22Rv1 (cell line): ENCODE measurements at regions not wholly inside any gene's neighbourhood (a gene's known extent, or its start where the extent isn't known, plus 50 kb on each side); places are given as distances from the start of the nearest gene placed in this dataset.

Experiments
- H3K27ac ChIP-seq: fragments of 450-650 bp; 2 replicates; pipeline ENCODE4 v1.5.1; 2017
- ZFX ChIP-seq: fragments of 450-650 bp; IDR thresholded peaks from 2 replicates; pipeline ENCODE4 v1.6.1; 2017; ENCODE audit warnings: antibody characterized with exemption, borderline replicate concordance
- TF ChIP-seq, protein P1 (sequence below): fragments of 450-650 bp; IDR thresholded peaks from 2 replicates; pipeline ENCODE4 v1.5.1; 2017; ENCODE audit warnings: mild to moderate bottlenecking

DNA sequence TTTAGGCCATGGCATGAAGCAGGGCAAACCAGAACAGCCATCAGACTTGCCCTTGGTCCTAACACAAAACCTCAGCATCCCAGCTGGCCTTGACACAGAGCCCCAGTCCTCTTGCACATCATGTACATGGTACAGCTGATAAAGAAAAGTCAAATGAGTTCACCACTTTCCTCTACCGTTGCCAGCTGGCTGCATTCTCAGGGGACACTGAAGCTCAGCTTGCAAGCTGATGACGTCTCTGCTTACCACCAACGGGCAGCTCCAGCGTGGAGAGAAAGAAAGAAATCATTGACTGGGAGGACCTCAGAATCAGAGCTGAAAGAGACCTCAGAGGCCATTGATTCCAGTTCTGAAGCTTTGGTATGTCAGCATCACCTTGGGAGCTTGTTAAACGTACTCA, 80.7 kb upstream of the CES5A start:
- no peak overlapping the region for H3K27ac ChIP-seq
- no peak for TF ChIP-seq ZFX
- TF ChIP-seq, protein P1, sequence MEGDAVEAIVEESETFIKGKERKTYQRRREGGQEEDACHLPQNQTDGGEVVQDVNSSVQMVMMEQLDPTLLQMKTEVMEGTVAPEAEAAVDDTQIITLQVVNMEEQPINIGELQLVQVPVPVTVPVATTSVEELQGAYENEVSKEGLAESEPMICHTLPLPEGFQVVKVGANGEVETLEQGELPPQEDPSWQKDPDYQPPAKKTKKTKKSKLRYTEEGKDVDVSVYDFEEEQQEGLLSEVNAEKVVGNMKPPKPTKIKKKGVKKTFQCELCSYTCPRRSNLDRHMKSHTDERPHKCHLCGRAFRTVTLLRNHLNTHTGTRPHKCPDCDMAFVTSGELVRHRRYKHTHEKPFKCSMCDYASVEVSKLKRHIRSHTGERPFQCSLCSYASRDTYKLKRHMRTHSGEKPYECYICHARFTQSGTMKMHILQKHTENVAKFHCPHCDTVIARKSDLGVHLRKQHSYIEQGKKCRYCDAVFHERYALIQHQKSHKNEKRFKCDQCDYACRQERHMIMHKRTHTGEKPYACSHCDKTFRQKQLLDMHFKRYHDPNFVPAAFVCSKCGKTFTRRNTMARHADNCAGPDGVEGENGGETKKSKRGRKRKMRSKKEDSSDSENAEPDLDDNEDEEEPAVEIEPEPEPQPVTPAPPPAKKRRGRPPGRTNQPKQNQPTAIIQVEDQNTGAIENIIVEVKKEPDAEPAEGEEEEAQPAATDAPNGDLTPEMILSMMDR: no peak

DNA sequence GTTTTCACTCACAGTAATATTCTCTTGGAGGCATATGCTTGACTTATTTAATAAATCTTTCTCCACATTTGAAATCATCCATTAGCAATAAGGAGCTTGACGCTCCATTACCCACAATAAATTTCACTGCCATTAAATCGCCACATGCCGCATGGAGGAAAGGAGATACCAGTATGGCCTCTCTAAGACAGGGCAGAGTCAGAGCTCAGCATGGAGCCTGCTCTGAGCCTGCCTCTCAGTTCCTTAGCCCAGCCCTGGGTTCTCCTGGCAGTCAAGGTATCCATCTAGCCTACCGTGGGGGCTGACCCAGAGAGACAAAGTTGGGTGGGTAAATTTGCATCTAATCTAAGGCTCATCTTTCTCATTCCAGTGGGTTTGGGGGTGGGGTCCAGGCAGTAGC, 80.3 kb upstream of the CES5A start:
- no peak overlapping the region for H3K27ac ChIP-seq
- no peak for TF ChIP-seq ZFX
- TF ChIP-seq, protein P1: no peak

DNA sequence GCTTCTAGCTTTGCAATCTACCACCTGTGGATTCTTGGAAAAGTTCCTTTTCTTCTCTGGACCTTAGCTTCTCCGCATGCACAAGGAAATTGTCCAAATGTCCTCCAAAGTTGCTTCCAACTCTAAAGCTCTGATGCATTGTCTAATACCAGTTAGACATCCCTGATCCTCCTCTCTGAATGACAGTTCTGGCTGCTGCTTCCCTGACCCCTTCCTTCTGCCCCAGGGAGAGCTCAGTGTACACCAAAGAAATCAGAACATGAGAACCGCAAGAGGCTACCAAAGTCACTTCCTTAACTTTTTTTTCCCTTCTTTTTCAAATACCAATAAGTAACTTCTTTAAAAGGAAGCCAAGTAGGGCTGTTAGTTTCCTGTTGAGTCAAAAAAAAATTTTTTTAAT, 79.7 kb upstream of the CES5A start:
- TF ChIP-seq, protein P1: no peak
- no peak for TF ChIP-seq ZFX
- H3K27ac ChIP-seq: no peak overlapping the region

DNA sequence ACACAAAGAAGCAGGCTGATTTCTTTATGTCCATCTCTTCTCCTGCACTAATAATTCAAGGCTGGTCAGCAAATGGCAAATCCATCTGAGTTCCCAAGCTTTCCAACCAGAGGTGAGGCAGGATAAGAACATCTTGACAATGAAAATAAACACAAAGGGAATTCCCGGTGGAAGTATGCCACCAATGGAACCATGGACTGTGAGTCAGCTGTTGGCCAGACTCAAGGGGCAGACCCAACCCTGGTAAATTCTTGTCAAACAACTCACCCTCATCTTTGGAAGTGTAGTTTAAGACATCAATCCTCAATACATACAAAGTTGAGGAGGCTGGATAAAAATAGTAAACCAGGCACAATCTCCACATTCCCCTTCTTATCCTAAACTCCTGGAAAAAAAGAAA, 74.3 kb upstream of the CES5A start:
- no peak overlapping the region for H3K27ac ChIP-seq
- no peak for TF ChIP-seq ZFX
- TF ChIP-seq, protein P1: no peak

DNA sequence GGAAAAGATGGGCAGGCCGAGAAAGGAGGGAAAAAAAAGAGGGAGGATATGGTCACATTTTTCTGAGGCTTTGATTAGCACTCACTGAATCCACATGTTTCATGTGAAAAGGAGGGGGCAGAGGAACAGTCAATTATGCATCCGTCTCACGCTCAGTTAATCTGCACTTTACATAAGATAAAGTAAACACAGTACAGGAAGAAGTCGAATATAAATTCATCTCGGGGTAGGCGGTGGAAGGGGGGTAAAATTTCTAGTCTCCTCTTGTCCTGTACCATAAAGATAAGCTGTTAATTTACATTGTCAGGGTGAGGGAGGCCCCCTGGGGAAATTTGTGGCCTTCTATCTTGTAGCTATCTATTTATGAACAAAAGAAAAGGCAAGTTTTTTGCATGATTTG, 73.1 kb upstream of the CES5A start:
- TF ChIP-seq ZFX: no peak
- TF ChIP-seq, protein P1: no peak
- H3K27ac ChIP-seq: no peak overlapping the region

DNA sequence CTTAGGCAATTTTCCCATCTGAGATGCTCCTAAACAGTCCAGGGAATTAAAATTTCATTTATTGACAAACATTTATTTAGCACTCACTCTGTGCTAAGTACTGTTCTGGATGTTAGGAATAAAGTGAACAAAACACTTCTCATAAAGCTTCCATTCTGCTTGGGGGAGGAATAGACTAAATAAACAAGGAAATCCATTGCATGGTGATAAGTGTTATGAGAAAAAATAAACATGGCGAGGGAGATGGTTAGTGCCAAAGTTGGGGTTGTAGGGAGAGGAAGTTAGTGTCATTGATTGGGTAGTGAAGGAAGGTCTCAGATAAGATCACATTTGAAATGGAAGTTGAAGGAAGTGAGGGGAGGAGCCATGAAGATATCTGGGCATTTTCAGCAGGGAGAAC, 72.2 kb upstream of the CES5A start:
- H3K27ac ChIP-seq: no peak overlapping the region
- TF ChIP-seq ZFX: no peak
- TF ChIP-seq, protein P1: no peak

DNA sequence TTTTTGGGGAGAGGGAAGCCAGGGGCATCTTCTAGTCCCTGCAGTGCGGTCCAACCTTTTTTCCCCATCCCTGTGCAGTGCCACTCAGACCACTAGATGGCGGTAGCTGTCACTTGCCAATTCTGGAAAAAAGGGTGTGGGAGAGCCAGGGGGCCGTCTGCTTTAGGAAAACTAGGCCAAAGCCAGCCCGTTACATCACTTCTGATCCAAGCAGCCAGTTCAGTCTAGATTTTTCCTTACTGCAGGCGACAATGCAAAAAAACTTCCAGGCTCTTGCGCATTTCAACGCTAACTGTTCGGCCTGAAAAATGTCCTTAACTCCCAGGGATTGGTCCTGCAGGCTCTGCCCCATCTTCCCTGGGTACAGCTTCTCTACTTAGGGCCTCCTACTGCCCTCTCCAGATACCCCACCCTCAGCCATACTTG, 69.2 kb upstream of the CES5A start:
- no peak overlapping the region for H3K27ac ChIP-seq
- TF ChIP-seq, protein P1: peak; percentile 95
- TF ChIP-seq ZFX: no peak
